ENCODE measurements at regions not wholly inside any gene's neighbourhood (a gene's known extent, or its start where the extent isn't known, plus 50 kb on each side); places are given as distances from the start of the nearest gene placed in this dataset.

GRCh38 chr5:103367702-103368101 lies 109.1 kb downstream of the MACIR start:
- TF ChIP-seq CTCF (IDR thresholded peaks at IDR 0.05; ENCODE audit: poor library complexity, severe bottlenecking) = no peak
- TF ChIP-seq EZH2 (IDR thresholded peaks at IDR 0.05; ENCODE audit: borderline replicate concordance, insufficient read depth, low read length, poor library complexity, severe bottlenecking) = no peak
- TF ChIP-seq POLR2AphosphoS5 (IDR thresholded peaks at IDR 0.05) = no peak
- no peak for TF ChIP-seq RAD21 (conservative IDR thresholded peaks at IDR 0.05)
- Histone ChIP-seq H3K36me3 (ENCODE audit: insufficient read depth, low read length) (no peaks in the 10 kb centered on the region), H3K9me2 (ENCODE audit: insufficient read depth, low read length) (no peaks in the 10 kb centered on the region), H2AFZ (ENCODE audit: low read depth, low read length) (no peak overlapping the region), H3K9ac (ENCODE audit: low read length) (no peak overlapping the region), H3K4me2 (ENCODE audit: low read length) (no peak overlapping the region), H3K27ac (ENCODE audit: low read length) (no peak overlapping the region), H4K20me1 (ENCODE audit: insufficient read depth) (no peaks in the 10 kb centered on the region), H3K27me3 (ENCODE audit: insufficient read depth, low read depth, low read length) (no peaks in the 10 kb centered on the region), H3K4me3 (ENCODE audit: low read length) (no peak overlapping the region), H3K79me2 (replicated peaks; ENCODE audit: insufficient read depth, low read length) (no peaks in the 10 kb centered on the region), H3F3A (ENCODE audit: insufficient read depth, low read length, poor library complexity, severe bottlenecking) (no peaks in the 10 kb centered on the region), H3K9me3 (ENCODE audit: low read length) (no peaks in the 10 kb centered on the region)

- Histone ChIP-seq H3K9me2 (ENCODE audit: insufficient read depth, low read length) (no peaks in the 10 kb centered on the region), H4K20me1 (ENCODE audit: insufficient read depth) (no peaks in the 10 kb centered on the region), H3K27ac (ENCODE audit: low read length) (no peak overlapping the region), H3K79me2 (replicated peaks; ENCODE audit: insufficient read depth, low read length) (no peaks in the 10 kb centered on the region), H3K27me3 (ENCODE audit: insufficient read depth, low read depth, low read length) (no peaks in the 10 kb centered on the region), H3K9ac (ENCODE audit: low read length) (no peak overlapping the region), H3F3A (ENCODE audit: insufficient read depth, low read length, poor library complexity, severe bottlenecking) (no peaks in the 10 kb centered on the region), H3K9me3 (ENCODE audit: low read length) (no peaks in the 10 kb centered on the region), H2AFZ (ENCODE audit: low read depth, low read length) (no peak overlapping the region), H3K36me3 (ENCODE audit: insufficient read depth, low read length) (no peaks in the 10 kb centered on the region), H3K4me3 (ENCODE audit: low read length) (no peak overlapping the region), H3K4me2 (ENCODE audit: low read length) (no peak overlapping the region)
- TF ChIP-seq POLR2AphosphoS5 (IDR thresholded peaks at IDR 0.05) = no peak
- no peak for TF ChIP-seq RAD21 (conservative IDR thresholded peaks at IDR 0.05)
- TF ChIP-seq EP300 (conservative IDR thresholded peaks at IDR 0.05; ENCODE audit: poor library complexity, severe bottlenecking) = no peak
- no peak for TF ChIP-seq MXI1 (conservative IDR thresholded peaks at IDR 0.05; ENCODE audit: poor library complexity, severe bottlenecking)
- TF ChIP-seq REST (IDR thresholded peaks at IDR 0.05; ENCODE audit: borderline replicate concordance) = no peak
- no peak for TF ChIP-seq SMC3 (conservative IDR thresholded peaks at IDR 0.05; ENCODE audit: poor library complexity)
- no peak for TF ChIP-seq TAF1 (IDR thresholded peaks at IDR 0.05; ENCODE audit: low read depth)
- TF ChIP-seq CTCF (IDR thresholded peaks at IDR 0.05; ENCODE audit: poor library complexity, severe bottlenecking) = no peak
- TF ChIP-seq EZH2 (IDR thresholded peaks at IDR 0.05; ENCODE audit: borderline replicate concordance, insufficient read depth, low read length, poor library complexity, severe bottlenecking) = no peak
Observed at GRCh38 chr5:103366918-103367549, 108.5 kb downstream of the MACIR start.
